Trophoblast cell (in vitro differentiated cells and primary cell): ENCODE measurements at regions not wholly inside any gene's neighbourhood (a gene's known extent, or its start where the extent isn't known, plus 50 kb on each side); places are given as distances from the start of the nearest gene placed in this dataset.

Source experiments
- DNase-seq, 2 donors: peaks; one replicate each; pipeline ENCODE4 v3.0.0-alpha.2; 2016
- H2AFZ ChIP-seq: 2 replicates; pipeline ENCODE4 v1.6.1; 2013; ENCODE audit warnings: low read length, moderate library complexity, mild to moderate bottlenecking; ENCODE audit not compliant: insufficient read depth, poor library complexity
- H2AK5ac ChIP-seq: 2 replicates; pipeline ENCODE4 v1.6.1; 2013; ENCODE audit warnings: mild to moderate bottlenecking, low read length
- H2BK120ac ChIP-seq: 2 replicates; pipeline ENCODE4 v1.6.1; 2013; ENCODE audit warnings: low read length, mild to moderate bottlenecking, moderate library complexity; ENCODE audit not compliant: insufficient read depth, poor library complexity
- H2BK12ac ChIP-seq: 2 replicates; pipeline ENCODE4 v1.6.1; 2013; ENCODE audit warnings: mild to moderate bottlenecking, low read length, moderate library complexity
- H2BK5ac ChIP-seq: 2 replicates; pipeline ENCODE4 v1.6.1; 2013; ENCODE audit warnings: low read length, low read depth, moderate library complexity, mild to moderate bottlenecking; ENCODE audit not compliant: poor library complexity
- H3K14ac ChIP-seq: 2 replicates; pipeline ENCODE4 v1.6.1; 2013; ENCODE audit warnings: mild to moderate bottlenecking, low read length
- H3K18ac ChIP-seq: 2 replicates; pipeline ENCODE4 v1.6.1; 2013; ENCODE audit warnings: mild to moderate bottlenecking, low read length
- H3K23ac ChIP-seq: 2 replicates; pipeline ENCODE4 v1.6.1; 2013; ENCODE audit warnings: low read length
- H3K27ac ChIP-seq: 2 replicates; pipeline ENCODE4 v1.5.1; 2013; ENCODE audit warnings: low read depth, mild to moderate bottlenecking, inconsistent platforms, low read length, moderate library complexity
- H3K27me3 ChIP-seq: 2 replicates; pipeline ENCODE4 v1.6.1; 2013; ENCODE audit warnings: inconsistent platforms, mild to moderate bottlenecking, low read length, moderate library complexity; ENCODE audit not compliant: insufficient read depth
- H3K36me3 ChIP-seq, 2 experiments: 1 replicate in 1 of 2; 2 replicates in 1 of 2; pipeline ENCODE4 v1.6.1; 2013; ENCODE audit warnings: low read length in 2 of 2, mild to moderate bottlenecking in 2 of 2, moderate library complexity in 1 of 2; ENCODE audit not compliant: insufficient read depth in 2 of 2, control insufficient read depth in 1 of 2
- H3K4ac ChIP-seq: 2 replicates; pipeline ENCODE4 v1.6.1; 2013; ENCODE audit warnings: low read depth, mild to moderate bottlenecking, low read length, moderate library complexity
- H3K4me1 ChIP-seq, 2 experiments: 1 replicate in 1 of 2; 2 replicates in 1 of 2; pipeline ENCODE4 v1.6.1; 2013; ENCODE audit warnings: low read length in 2 of 2, mild to moderate bottlenecking in 2 of 2, moderate library complexity in 1 of 2; ENCODE audit not compliant: insufficient read depth in 2 of 2, control insufficient read depth in 1 of 2
- H3K4me2 ChIP-seq: 2 replicates; pipeline ENCODE4 v1.6.1; 2013; ENCODE audit warnings: inconsistent platforms, mild to moderate bottlenecking, low read length, moderate library complexity
- H3K4me3 ChIP-seq: 2 replicates; pipeline ENCODE4 v1.5.1; 2013; ENCODE audit warnings: mild to moderate bottlenecking, low read depth, low read length, inconsistent platforms
- H3K79me1 ChIP-seq: one replicate; pipeline ENCODE4 v1.6.1; 2013; ENCODE audit warnings: low read length
- H3K79me2 ChIP-seq: 2 replicates; pipeline ENCODE4 v1.6.1; 2013; ENCODE audit warnings: low read length, mild to moderate bottlenecking; ENCODE audit not compliant: control insufficient read depth, insufficient read depth, poor library complexity
- H3K9ac ChIP-seq: 2 replicates; pipeline ENCODE4 v1.6.1; 2013; ENCODE audit warnings: mild to moderate bottlenecking, low read length
- H3K9me3 ChIP-seq: 2 replicates; pipeline ENCODE4 v1.6.1; 2013; ENCODE audit warnings: low read depth, mild to moderate bottlenecking, control low read depth, inconsistent platforms, low read length; ENCODE audit not compliant: insufficient read depth
- H4K12ac ChIP-seq: 2 replicates; pipeline ENCODE4 v1.6.1; 2013; ENCODE audit warnings: low read depth, mild to moderate bottlenecking, low read length, moderate library complexity
- H4K8ac ChIP-seq: 2 replicates; pipeline ENCODE4 v1.6.1; 2013; ENCODE audit warnings: low read depth, mild to moderate bottlenecking, low read length, moderate library complexity
- H4K91ac ChIP-seq: one replicate; pipeline ENCODE4 v1.6.1; 2013; ENCODE audit warnings: low read depth, mild to moderate bottlenecking, low read length, moderate library complexity
- WGBS: extraction: QIAGEN DNeasy Blood & Tissue Kit; methylation state at CpG from one replicate; pipeline ENCODE4 v1.1.7; 2013; ENCODE audit warnings: missing lambda C conversion rate; ENCODE audit not compliant: insufficient read length, insufficient coverage; ENCODE audit errors: extremely low coverage; 5-methylcytosine and 5-hydroxymethylcytosine counted together

DNA sequence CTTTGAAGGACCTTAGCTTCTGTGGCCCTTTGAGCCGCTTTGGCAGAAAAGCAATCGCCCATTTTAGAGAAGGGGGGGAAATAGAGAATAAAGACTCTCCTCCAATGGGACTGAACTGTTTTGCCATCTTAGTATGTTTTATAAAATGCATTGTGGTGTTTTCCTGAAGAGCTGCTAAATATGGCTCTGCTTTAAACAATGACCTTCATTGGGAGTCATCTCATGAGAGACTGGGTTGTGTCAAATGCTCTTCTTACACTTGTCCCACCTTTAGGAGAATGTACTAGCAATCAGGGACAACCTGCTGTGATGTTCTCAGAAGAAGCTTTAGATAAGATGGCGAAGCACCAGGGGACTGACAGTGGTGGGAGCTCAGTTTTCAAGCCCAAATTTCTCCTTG lies 418.9 kb upstream of the POU3F3 start:
- peaks cover 0 to 2% of the 10 kb centered on the region in 2 experiments for H3K4me1 ChIP-seq
- H3K79me2 ChIP-seq: no peaks in the 10 kb centered on the region
- H3K4me2 ChIP-seq: peak overlapping the region; percentile 50
- no peak overlapping the region for H3K9ac ChIP-seq
- H4K91ac ChIP-seq: peak overlapping the region; percentile 28
- H3K4me3 ChIP-seq: no peak overlapping the region
- no peak overlapping the region for H2BK5ac ChIP-seq
- no peak overlapping the region for H2AK5ac ChIP-seq
- H3K18ac ChIP-seq: no peak overlapping the region
- no peaks in the 10 kb centered on the region for H3K79me1 ChIP-seq
- H3K4ac ChIP-seq: no peak overlapping the region
- no peak overlapping the region for H3K27ac ChIP-seq
- peak overlapping the region; percentile 31 for H2BK120ac ChIP-seq
- no peak overlapping the region for H4K8ac ChIP-seq
- no peak for DNase-seq
- peak overlapping the region; percentile 9 for H4K12ac ChIP-seq
- H3K23ac ChIP-seq: no peak overlapping the region
- H3K27me3 ChIP-seq: no peaks in the 10 kb centered on the region
- H3K9me3 ChIP-seq: no peaks in the 10 kb centered on the region
- no peaks in the 10 kb centered on the region for H3K36me3 ChIP-seq
- H3K14ac ChIP-seq: no peak overlapping the region
- WGBS: no CpG with 5 or more reads among the region's 3 CpGs
- no peak overlapping the region for H2AFZ ChIP-seq
- H2BK12ac ChIP-seq: no peak overlapping the region

DNA sequence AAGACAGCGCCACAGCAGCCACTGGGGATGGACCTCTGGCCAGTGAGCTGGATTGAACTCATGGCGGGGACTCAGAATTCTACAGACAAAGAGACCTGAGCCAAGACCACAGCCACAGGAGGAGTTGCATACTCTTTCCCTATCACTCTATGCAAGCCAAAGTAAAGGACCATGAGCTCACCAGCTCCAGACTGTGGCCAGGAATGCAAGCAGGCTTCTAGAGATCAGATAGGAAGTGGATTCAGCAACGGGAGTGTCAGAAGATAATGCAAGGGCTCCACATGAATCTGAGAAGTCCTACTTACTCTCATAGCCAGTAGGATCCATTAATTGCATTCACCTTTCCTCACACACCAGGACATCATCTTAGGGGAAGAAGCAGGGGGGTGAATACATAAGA lies 415.4 kb upstream of the POU3F3 start:
- Histone ChIP-seq H3K27ac (no peak overlapping the region), H3K4ac (no peak overlapping the region), H3K18ac (no peak overlapping the region), H3K9ac (no peak overlapping the region), H4K12ac (no peak overlapping the region), H2BK120ac (no peak overlapping the region), H4K8ac (no peak overlapping the region), H3K36me3 (no peaks in the 10 kb centered on the region), H3K14ac (no peak overlapping the region), H3K9me3 (peaks cover 3% of the 10 kb centered on the region), H3K23ac (no peak overlapping the region), H2AK5ac (no peak overlapping the region), H2BK5ac (no peak overlapping the region), H3K79me2 (no peaks in the 10 kb centered on the region), H3K4me1 (no peaks in the 10 kb centered on the region), H3K4me2 (no peak overlapping the region), H3K79me1 (peaks cover 2% of the 10 kb centered on the region), H4K91ac (no peak overlapping the region), H2BK12ac (no peak overlapping the region), H3K4me3 (no peak overlapping the region), H3K27me3 (no peaks in the 10 kb centered on the region), H2AFZ (no peak overlapping the region)
- peak; percentile 1 to 35 for DNase-seq
- no CpG with 5 or more reads among the region's 3 CpGs for WGBS

DNA sequence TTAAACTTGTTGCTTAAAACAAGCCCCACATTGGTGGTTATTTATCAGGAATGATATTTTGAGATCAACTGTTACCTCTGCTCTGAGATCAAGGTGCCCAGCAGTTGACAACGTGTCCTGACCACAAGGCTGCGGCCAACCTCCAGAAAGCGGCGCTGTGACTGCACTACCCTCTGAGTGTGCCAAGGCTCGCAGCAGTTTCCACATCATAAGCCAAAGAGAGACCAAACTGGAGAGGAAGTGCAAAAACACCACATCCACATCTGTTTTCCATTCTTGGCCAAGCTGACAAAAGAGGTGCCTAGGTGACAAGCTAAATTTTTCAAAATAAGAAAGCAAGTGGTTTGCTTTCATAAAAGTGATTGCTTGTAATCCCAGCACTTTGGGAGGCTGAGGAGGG lies 410.8 kb upstream of the POU3F3 start:
- Histone ChIP-seq H3K27me3 (no peaks in the 10 kb centered on the region), H4K8ac (no peak overlapping the region), H3K4me1 (no peaks in the 10 kb centered on the region), H2AK5ac (no peak overlapping the region), H3K36me3 (no peaks in the 10 kb centered on the region), H3K79me1 (peaks cover 2% of the 10 kb centered on the region), H2AFZ (no peak overlapping the region), H4K12ac (no peak overlapping the region), H2BK12ac (peak overlapping the region; percentile 89), H3K27ac (no peak overlapping the region), H3K9me3 (peaks cover 3% of the 10 kb centered on the region), H3K14ac (no peak overlapping the region), H3K79me2 (no peaks in the 10 kb centered on the region), H3K23ac (no peak overlapping the region), H2BK5ac (peak overlapping the region; percentile 14), H3K4ac (no peak overlapping the region), H3K9ac (no peak overlapping the region), H2BK120ac (peak overlapping the region; percentile 63), H3K4me3 (no peak overlapping the region), H3K4me2 (no peak overlapping the region), H4K91ac (peak overlapping the region; percentile 28), H3K18ac (no peak overlapping the region)
- no CpG with 5 or more reads among the region's 5 CpGs for WGBS
- peak in 1 of 2 donors; percentile 0 for DNase-seq

- Histone ChIP-seq H3K9me3 (peaks cover 3% of the 10 kb centered on the region), H3K4me2 (no peak overlapping the region), H2BK120ac (no peak overlapping the region), H2BK5ac (no peak overlapping the region), H2AFZ (no peak overlapping the region), H3K79me2 (no peaks in the 10 kb centered on the region), H3K4me1 (no peaks in the 10 kb centered on the region), H4K12ac (no peak overlapping the region), H3K9ac (no peak overlapping the region), H3K4ac (no peak overlapping the region), H3K23ac (no peak overlapping the region), H3K14ac (no peak overlapping the region), H2AK5ac (no peak overlapping the region), H3K18ac (no peak overlapping the region), H3K4me3 (no peak overlapping the region), H4K8ac (peak overlapping the region; percentile 47), H3K79me1 (peaks cover 2% of the 10 kb centered on the region), H3K27ac (no peak overlapping the region), H4K91ac (no peak overlapping the region), H2BK12ac (no peak overlapping the region), H3K27me3 (no peaks in the 10 kb centered on the region), H3K36me3 (no peaks in the 10 kb centered on the region)
- WGBS: no CpG with 5 or more reads among the region's 4 CpGs
- DNase-seq: no peak
Observed at GRCh38 chr2:104444392-104444791, 409.5 kb upstream of the POU3F3 start.
